VCaP (cell line): ENCODE measurements at regions not wholly inside any gene's neighbourhood (a gene's known extent, or its start where the extent isn't known, plus 50 kb on each side); places are given as distances from the start of the nearest gene placed in this dataset.

Experiments
- H3K27ac ChIP-seq: fragments of 450-650 bp; 2 replicates; pipeline ENCODE4 v1.5.1; 2017
- CTCF ChIP-seq: fragments of 450-650 bp; conservative IDR thresholded peaks from 2 replicates; pipeline ENCODE4 v1.5.1; 2017; ENCODE audit warnings: mild to moderate bottlenecking, moderate library complexity

- no peak overlapping the region for H3K27ac ChIP-seq
- no peak for TF ChIP-seq CTCF
Observed at GRCh38 chr9:115598751-115599150, 480.8 kb upstream of the TNC start.

DNA sequence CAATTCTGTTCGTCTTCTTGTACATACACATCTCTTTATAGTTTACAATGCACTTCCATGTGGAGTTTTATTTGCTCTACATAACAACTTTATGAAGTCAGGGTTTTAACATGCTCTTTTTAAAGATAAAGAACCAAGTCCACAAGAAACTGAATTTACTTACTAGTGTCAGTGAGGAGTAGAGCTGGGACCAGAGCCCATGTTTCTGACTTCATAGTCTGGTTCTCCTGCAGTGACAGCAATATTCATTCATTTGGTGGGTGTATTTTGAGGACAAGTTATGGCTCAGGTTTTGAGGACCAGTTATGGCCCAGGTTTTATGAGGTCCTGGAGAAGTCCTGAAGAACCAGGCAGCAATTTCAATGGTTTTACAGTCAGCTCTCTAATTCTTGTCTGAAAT lies 481.9 kb upstream of the TNC start:
- TF ChIP-seq CTCF: no peak
- no peak overlapping the region for H3K27ac ChIP-seq

GRCh38 chr9:115601434-115601833 lies 483.5 kb upstream of the TNC start:
- no peak for TF ChIP-seq CTCF
- H3K27ac ChIP-seq: no peak overlapping the region

DNA sequence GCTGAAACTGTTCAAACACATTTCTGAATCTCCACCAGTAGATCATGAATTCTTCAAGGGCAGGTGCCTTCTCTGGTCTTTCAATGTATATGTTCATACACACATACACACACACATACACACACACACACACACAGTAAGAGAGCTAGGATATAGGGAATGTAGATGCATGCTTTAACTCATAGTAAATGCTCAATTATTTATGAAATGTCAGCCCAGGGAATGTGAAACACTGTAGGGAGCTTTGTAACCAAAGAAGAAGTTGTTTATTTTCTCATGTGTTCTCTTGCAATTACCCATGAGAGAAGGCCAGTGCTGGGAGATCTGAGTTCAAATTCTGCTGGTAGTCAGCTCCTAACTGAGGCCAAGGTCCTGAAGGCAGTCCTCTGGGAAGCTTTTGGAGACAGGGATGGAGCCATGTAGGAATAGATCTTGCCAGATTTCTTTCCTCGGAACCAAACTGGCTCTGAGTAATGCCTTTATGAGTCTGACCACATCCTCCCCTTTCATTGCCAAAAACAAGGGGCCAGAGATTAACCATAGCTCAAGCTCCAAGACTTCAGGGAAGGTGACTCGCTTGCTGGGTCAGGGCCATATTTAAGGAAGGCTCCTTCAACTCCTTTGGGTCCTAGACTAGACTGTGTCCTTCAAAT lies 487.0 kb upstream of the TNC start:
- no peak overlapping the region for H3K27ac ChIP-seq
- no peak for TF ChIP-seq CTCF

- no peak for TF ChIP-seq CTCF
Observed at GRCh38 chr9:115606838-115607237, 488.9 kb upstream of the TNC start.

GRCh38 chr9:115614326-115614999 lies 496.5 kb upstream of the TNC start:
- TF ChIP-seq CTCF: no peak
- no peak overlapping the region for H3K27ac ChIP-seq

More at GRCh38 chr9:115606838-115607237, 488.9 kb upstream of the TNC start:
- no peak overlapping the region for H3K27ac ChIP-seq

- H3K27ac ChIP-seq: no peak overlapping the region
- no peak for TF ChIP-seq CTCF
Observed at GRCh38 chr9:115615000-115615401, 497.0 kb upstream of the TNC start.
